HG03139 (cell line): ENCODE measurements at regions not wholly inside any gene's neighbourhood (a gene's known extent, or its start where the extent isn't known, plus 50 kb on each side); places are given as distances from the start of the nearest gene placed in this dataset.
"Not testable (repeated sequence)": the region's sequence is repeated elsewhere in the genome, so short reads cannot be mapped to it uniquely, and the experiment has no call there.

Source experiments
- ATAC-seq: cut with Tn5 transposase; IDR thresholded peaks from one replicate; pipeline ENCODE4 v1.9.1; 2021; ENCODE audit not compliant: unreplicated experiment

- no peak for ATAC-seq
Observed at GRCh38 chr5:101091902-101092301, 188.8 kb upstream of the ST8SIA4 start.

- ATAC-seq = no peak
Observed at GRCh38 chr5:101084353-101084752, 181.3 kb upstream of the ST8SIA4 start.

GRCh38 chr5:101080462-101081240 lies 177.6 kb upstream of the ST8SIA4 start:
- ATAC-seq = no peak

- no peak for ATAC-seq
Observed at GRCh38 chr5:101068298-101068697, 165.2 kb upstream of the ST8SIA4 start.

GRCh38 chr5:101067429-101067828 lies 164.3 kb upstream of the ST8SIA4 start:
- ATAC-seq = no peak

GRCh38 chr5:101062902-101063301 lies 159.8 kb upstream of the ST8SIA4 start:
- ATAC-seq = no peak

- peak; percentile 81 for ATAC-seq
Observed at GRCh38 chr5:101047181-101047580, 144.1 kb upstream of the ST8SIA4 start.

GRCh38 chr5:101045689-101046088 lies 142.6 kb upstream of the ST8SIA4 start:
- ATAC-seq = no peak

- ATAC-seq = not testable (repeated sequence)
Observed at GRCh38 chr5:101040002-101040401, 136.9 kb upstream of the ST8SIA4 start.

GRCh38 chr5:101036778-101037177 lies 133.7 kb upstream of the ST8SIA4 start:
- ATAC-seq = no peak

- no peak for ATAC-seq
Observed at GRCh38 chr5:101035425-101035824, 132.3 kb upstream of the ST8SIA4 start.

GRCh38 chr5:101024299-101024698 lies 121.2 kb upstream of the ST8SIA4 start:
- no peak for ATAC-seq

GRCh38 chr5:101018299-101018698 lies 115.2 kb upstream of the ST8SIA4 start:
- ATAC-seq = no peak

- ATAC-seq = no peak
Observed at GRCh38 chr5:101012880-101013279, 109.8 kb upstream of the ST8SIA4 start.

GRCh38 chr5:101009758-101010519 lies 106.9 kb upstream of the ST8SIA4 start:
- ATAC-seq = no peak

GRCh38 chr5:100992354-100992753 lies 89.3 kb upstream of the ST8SIA4 start:
- ATAC-seq = no peak

GRCh38 chr5:100983601-100984000 lies 80.5 kb upstream of the ST8SIA4 start:
- not testable (repeated sequence) for ATAC-seq

- no peak for ATAC-seq
Observed at GRCh38 chr5:100974082-100974481, 71.0 kb upstream of the ST8SIA4 start.

GRCh38 chr5:100970646-100971255 lies 67.7 kb upstream of the ST8SIA4 start:
- ATAC-seq = no peak

GRCh38 chr5:100965291-100965690 lies 62.2 kb upstream of the ST8SIA4 start:
- no peak for ATAC-seq
